NB4 (cell line): ENCODE measurements at regions not wholly inside any gene's neighbourhood (a gene's known extent, or its start where the extent isn't known, plus 50 kb on each side); places are given as distances from the start of the nearest gene placed in this dataset.

Source experiments
- DNase-seq: peaks from one replicate; pipeline ENCODE4 v3.0.0; 2010; ENCODE audit warnings: low read depth
- H3K4me3 ChIP-seq: one replicate; pipeline ENCODE4 v1.5.1; 2011; ENCODE audit warnings: mild to moderate bottlenecking, low read depth, low read length, moderate library complexity
- MYC ChIP-seq: IDR thresholded peaks from 2 replicates; pipeline ENCODE4 v1.6.1; 2011; ENCODE audit warnings: low read depth, low read length
- POLR2A ChIP-seq: IDR thresholded peaks from 2 replicates; pipeline ENCODE4 v1.6.1; 2011; ENCODE audit warnings: mild to moderate bottlenecking; ENCODE audit not compliant: insufficient read length; ENCODE audit errors: extremely low read depth
- TF ChIP-seq, protein P1 (sequence below): IDR thresholded peaks from one replicate; pipeline ENCODE4 v1.5.1; 2012; ENCODE audit warnings: low read depth, low read length
- TF ChIP-seq, protein P2 (sequence below): IDR thresholded peaks from 2 replicates; pipeline ENCODE4 v1.6.1; 2011; ENCODE audit warnings: low read depth, low read length

- TF ChIP-seq POLR2A (no peak), MYC (no peak)
- TF ChIP-seq, protein P1, sequence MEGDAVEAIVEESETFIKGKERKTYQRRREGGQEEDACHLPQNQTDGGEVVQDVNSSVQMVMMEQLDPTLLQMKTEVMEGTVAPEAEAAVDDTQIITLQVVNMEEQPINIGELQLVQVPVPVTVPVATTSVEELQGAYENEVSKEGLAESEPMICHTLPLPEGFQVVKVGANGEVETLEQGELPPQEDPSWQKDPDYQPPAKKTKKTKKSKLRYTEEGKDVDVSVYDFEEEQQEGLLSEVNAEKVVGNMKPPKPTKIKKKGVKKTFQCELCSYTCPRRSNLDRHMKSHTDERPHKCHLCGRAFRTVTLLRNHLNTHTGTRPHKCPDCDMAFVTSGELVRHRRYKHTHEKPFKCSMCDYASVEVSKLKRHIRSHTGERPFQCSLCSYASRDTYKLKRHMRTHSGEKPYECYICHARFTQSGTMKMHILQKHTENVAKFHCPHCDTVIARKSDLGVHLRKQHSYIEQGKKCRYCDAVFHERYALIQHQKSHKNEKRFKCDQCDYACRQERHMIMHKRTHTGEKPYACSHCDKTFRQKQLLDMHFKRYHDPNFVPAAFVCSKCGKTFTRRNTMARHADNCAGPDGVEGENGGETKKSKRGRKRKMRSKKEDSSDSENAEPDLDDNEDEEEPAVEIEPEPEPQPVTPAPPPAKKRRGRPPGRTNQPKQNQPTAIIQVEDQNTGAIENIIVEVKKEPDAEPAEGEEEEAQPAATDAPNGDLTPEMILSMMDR, result no peak
- TF ChIP-seq, protein P2, sequence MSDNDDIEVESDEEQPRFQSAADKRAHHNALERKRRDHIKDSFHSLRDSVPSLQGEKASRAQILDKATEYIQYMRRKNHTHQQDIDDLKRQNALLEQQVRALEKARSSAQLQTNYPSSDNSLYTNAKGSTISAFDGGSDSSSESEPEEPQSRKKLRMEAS, result no peak
- no peak overlapping the region for H3K4me3 ChIP-seq
- DNase-seq, result no peak
Measured at GRCh38 chrX:142593361-142593862, 388.3 kb upstream of the MAGEC2 start.

DNA sequence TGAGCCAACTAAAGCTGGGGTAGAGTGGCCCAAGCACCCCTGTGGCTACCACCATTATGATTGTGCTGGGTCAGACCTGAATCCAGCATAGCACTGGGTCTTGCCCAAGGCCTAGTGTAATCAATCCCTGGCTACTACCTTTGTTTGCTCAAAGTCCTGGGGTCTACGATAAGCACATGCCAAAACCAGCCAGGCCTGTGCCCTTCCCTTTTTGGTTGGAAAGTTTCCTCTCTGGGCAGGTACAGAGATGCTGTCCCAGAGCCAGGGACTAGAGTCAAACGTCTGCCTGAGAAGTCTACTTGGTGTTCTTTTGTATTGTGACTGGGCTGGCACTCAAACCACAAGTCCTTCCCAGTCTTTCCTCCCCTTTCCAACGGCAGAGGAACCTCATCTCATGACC lies 371.5 kb upstream of the MAGEC2 start:
- no peak overlapping the region for H3K4me3 ChIP-seq
- TF ChIP-seq MYC (no peak), POLR2A (no peak)
- TF ChIP-seq, protein P1, result no peak
- TF ChIP-seq, protein P2, result no peak
- DNase-seq, result no peak

DNA sequence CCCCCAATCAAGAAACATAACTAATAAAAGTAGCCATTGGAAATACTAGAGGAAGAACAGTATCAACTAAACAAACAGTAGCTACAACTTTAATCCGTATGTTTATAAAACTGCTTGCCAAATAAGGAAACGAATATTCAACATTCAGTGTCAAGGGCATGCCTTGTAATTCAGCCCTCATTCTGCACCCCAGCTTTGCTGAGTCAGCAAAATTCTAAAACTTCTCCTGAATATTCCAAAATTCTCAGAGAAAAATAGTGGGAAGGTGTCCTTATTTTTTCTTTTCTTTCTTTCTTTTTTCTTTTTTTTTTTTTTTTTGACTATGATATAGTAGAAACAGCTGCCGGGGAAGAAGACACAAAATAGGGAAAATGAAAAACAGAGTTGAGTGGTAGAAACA lies 344.8 kb upstream of the MAGEC2 start:
- DNase-seq, result no peak
- TF ChIP-seq, protein P1, result no peak
- TF ChIP-seq POLR2A (no peak), MYC (no peak)
- TF ChIP-seq, protein P2, result no peak

GRCh38 chrX:142505839-142506238 lies 300.7 kb upstream of the MAGEC2 start:
- no peak overlapping the region for H3K4me3 ChIP-seq
- no peak for DNase-seq
- TF ChIP-seq, protein P2, result no peak
- TF ChIP-seq POLR2A, result no peak

More for the DNA sequence above, 344.8 kb upstream of the MAGEC2 start:
- H3K4me3 ChIP-seq, result no peak overlapping the region

- H3K4me3 ChIP-seq, result no peak overlapping the region
- no peak for TF ChIP-seq MYC
- DNase-seq, result no peak
Measured at GRCh38 chrX:142503967-142504643, 299.0 kb upstream of the MAGEC2 start.

GRCh38 chrX:142502441-142502840 lies 297.4 kb upstream of the MAGEC2 start:
- no peak for DNase-seq
- TF ChIP-seq, protein P2, result no peak
- TF ChIP-seq MYC (no peak), POLR2A (no peak)
- TF ChIP-seq, protein P1, result no peak
- H3K4me3 ChIP-seq, result no peak overlapping the region

- TF ChIP-seq, protein P2, result no peak
- TF ChIP-seq POLR2A, result no peak
- no peak for DNase-seq
- no peak overlapping the region for H3K4me3 ChIP-seq
Measured at GRCh38 chrX:142499992-142500391, 294.9 kb upstream of the MAGEC2 start.
